Medulla oblongata (tissue), 1 donor: ENCODE measurements at regions not wholly inside any gene's neighbourhood (a gene's known extent, or its start where the extent isn't known, plus 50 kb on each side); places are given as distances from the start of the nearest gene placed in this dataset.

Source experiments
- DNase-seq: peaks from one replicate; pipeline ENCODE4 v3.0.0-alpha.2; 2015; ENCODE audit errors: extremely low spot score

GRCh38 chr11:91956711-91957110 is 267.9 kb upstream of the FAT3 start:
- DNase-seq: no peak

GRCh38 chr11:91955206-91955605 is 269.4 kb upstream of the FAT3 start:
- DNase-seq: no peak

DNA sequence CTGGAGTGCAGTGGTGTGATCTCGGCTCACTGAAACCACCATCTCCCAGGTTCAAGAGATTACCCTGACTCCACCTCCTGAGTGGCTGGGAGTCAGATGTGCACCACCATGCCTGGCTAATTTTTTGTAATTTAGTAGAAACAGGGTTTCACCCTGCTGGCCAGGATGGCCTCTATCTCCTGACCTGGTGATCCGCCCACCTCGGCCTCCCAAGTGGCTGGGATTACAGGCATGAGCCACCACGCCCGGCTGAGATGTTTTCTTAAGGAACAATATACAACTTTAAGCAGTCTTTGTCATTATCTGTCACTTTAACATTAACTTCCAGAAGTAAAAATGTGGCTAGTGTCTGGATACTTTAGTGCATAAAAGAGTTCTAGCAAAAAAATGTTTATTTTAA is 272.6 kb upstream of the FAT3 start:
- no peak for DNase-seq

DNA sequence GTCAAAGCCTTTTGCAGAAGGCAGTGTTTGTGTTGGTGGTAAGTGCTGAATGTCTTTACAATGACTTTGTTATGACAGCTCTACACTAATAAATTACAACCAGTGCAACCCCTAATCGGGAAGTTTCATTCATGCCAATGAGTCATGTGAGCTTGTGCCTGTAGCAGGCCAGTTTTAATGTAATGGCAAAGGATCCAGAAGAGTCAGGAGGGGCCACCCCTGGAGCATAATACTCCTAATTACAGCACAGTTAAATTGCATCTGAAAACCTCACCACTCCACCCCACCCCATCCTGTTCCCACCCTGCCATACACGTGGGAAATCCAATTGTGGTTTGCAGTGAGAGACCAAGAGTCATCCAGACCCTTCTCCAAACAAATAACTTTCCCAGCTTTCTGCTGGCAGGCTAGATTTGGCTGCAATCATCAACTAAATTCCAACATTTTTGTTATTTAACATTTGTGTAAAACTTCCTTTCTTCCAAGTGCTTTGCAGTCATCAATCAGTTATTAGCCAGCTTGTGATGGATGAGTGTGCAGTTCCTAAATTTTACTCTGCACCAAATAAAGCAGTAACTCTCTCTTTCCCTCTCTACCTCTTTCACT is 277.3 kb upstream of the FAT3 start:
- DNase-seq: no peak

- no peak for DNase-seq
Observed at GRCh38 chr11:91946397-91946951, 278.1 kb upstream of the FAT3 start.

GRCh38 chr11:91935120-91935519 is 289.5 kb upstream of the FAT3 start:
- no peak for DNase-seq

DNA sequence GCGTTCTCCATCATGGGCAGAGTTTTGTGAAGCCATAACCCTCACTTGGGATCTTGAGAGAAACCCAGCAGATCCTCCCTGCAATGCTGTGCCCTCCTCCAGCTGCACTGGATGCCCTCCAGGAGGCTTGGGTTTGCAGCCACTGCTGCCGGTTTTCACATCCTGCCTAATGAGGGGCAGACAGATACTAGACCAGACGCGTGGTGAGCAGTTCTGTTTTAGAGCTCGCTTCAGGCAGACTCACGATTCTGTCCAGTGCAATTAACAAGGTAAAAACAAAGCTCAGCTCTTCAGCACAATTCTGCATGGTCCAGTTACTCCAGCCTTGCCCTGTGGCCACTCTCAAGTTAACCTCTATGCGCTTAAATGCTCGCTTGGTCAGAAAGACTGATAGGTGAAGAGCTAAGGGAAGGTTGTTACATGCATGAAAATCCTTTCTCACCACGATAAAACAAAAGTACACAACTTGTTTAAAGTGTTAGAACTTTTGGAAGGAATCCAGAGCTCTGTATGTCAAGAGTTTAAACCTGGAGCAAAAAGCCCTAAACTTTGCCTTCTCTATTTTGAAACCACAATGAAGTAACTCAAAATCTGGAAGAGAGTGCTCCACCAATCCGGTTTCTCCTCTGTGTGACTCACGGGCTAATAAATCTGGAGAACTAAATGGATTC is 292.3 kb upstream of the FAT3 start:
- DNase-seq: no peak

DNA sequence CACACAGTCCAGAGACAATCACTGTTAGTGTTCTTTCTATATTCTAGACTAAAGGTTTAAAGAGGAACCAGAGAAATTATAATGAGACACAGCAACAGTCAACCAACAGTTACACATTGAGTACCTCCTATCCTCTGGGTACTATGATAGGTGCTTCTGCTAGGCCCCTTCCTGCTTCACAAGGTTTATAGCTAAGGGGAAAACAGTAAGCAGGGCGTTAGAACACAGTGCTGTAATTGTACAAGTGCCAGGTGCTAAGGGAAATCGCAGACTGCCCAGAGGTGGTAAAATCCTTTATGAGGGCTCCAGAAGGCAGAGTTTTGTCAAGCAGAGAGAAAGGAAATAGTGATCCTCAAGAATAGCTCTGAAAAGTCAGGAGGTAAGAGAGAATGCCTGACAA is 297.2 kb upstream of the FAT3 start:
- DNase-seq: no peak

GRCh38 chr11:91926965-91927364 is 297.7 kb upstream of the FAT3 start:
- DNase-seq: peak; percentile 47

GRCh38 chr11:91922846-91923245 is 301.8 kb upstream of the FAT3 start:
- DNase-seq: no peak

GRCh38 chr11:91921974-91922373 is 302.6 kb upstream of the FAT3 start:
- DNase-seq: no peak

DNA sequence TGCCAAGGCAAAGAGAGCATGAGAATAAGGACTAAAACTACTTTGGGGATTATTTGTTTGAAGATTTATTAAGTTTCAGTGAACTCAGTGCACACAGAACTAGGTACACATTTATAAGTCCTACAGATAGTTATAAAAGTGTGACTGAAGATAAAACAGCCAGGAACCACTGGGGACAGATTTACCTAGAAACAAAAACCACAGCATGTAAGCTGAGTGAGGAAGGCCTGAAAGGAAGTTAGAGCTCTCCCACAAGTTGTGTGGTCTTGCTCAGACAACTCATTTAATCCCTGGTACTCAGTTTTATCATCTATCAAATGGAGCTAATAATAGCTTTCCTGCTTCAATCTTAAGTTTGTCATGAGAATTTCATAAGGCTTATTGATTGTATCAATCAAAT is 311.2 kb upstream of the FAT3 start:
- no peak for DNase-seq

- DNase-seq: no peak
Observed at GRCh38 chr11:91912322-91912721, 312.3 kb upstream of the FAT3 start.

GRCh38 chr11:91906871-91907624 is 317.6 kb upstream of the FAT3 start:
- DNase-seq: no peak

GRCh38 chr11:91904792-91905785 is 319.5 kb upstream of the FAT3 start:
- DNase-seq: no peak

DNA sequence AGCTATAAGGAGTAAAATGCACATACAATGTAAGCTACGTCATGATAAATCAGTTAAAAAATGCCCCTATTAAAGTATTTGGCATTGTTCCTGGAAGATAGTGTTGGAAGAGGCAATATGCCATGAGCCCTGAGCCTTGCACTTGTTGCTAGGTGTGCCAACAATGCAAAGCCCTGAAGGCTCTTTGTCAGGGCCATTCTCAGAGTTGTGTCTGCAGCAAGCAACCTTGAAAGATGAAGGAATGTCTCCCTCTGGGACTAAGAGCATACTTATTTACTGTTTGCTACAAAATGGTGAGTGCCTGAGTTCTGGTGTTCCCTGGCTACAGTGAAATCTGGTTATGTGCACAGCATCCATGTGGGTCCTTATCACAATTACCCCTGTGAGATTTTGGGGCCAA is 322.3 kb upstream of the FAT3 start:
- DNase-seq: no peak

DNA sequence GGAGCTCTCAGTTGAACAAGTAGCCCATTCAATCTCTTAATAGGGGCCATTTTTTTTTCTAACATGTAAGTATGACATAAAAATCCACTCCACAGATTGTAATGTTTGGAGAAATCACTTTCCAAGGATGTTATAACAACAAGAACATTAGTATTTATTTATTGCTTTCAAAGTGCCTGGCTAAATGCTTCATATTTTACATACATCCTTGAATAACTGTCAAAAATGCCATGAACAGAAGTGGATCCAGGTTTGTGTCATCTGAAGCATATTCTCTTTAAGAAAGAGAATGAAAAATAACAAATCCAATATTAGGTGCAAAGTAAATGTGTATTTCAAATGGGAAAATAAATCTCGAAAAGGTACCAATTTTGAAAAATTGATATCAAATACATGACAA is 344.0 kb upstream of the FAT3 start:
- no peak for DNase-seq

DNA sequence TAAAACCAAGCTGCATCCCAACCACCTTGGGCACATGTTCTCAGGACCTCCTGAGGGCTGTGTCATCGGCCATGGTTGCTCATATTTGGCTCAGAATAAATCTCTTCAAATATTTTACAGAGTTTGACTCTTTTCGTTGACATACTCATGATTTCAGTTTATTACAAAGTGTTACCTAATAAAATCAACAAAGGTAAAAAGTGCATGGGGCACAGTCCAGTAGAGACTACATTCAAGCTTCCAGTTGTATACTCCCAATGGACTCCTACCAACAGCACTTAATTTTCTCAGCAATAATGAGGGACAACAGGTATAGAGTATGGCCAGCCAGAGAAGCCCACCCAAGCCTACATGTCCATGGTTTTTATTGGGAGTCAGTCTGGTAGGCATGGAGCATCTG is 347.9 kb upstream of the FAT3 start:
- DNase-seq: no peak

- DNase-seq: no peak
Observed at GRCh38 chr11:91872243-91872642, 352.4 kb upstream of the FAT3 start.

GRCh38 chr11:91871791-91872190 is 352.8 kb upstream of the FAT3 start:
- no peak for DNase-seq

DNA sequence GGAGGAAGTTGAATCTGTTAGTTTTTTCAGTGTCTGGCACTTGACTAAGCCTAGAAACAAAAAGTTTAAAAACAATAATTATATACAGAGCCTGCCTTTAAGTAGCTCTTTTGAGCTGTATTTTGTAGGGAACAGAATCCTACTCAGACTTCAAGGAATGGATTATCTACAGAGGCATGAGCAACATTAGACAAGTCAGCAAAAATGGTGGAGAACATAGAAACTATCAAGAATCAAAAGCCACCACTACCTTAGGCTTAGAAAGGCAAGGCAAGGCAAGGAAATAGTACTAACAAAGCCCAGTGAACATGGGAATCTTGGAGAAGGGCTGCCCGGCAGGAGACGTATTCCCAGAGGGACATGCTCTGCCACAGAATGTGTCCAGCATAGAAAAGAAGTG is 353.6 kb upstream of the FAT3 start:
- no peak for DNase-seq

- peak; percentile 10 for DNase-seq
Observed at GRCh38 chr11:91869686-91870085, 354.9 kb upstream of the FAT3 start.
